Mesodermal cell (in vitro differentiated cells): ENCODE measurements at regions not wholly inside any gene's neighbourhood (a gene's known extent, or its start where the extent isn't known, plus 50 kb on each side); places are given as distances from the start of the nearest gene placed in this dataset.

Source experiments
- H3K27ac ChIP-seq: 2 replicates; pipeline ENCODE4 v1.7.0; 2013; ENCODE audit warnings: mild to moderate bottlenecking, low read depth, low read length, moderate library complexity; ENCODE audit not compliant: severe bottlenecking
- H3K36me3 ChIP-seq: 2 replicates; pipeline ENCODE4 v1.7.1; 2013; ENCODE audit warnings: mild to moderate bottlenecking, low read length, moderate library complexity; ENCODE audit not compliant: control insufficient read depth, insufficient read depth
- H3K4me1 ChIP-seq: one replicate; pipeline ENCODE4 v1.7.1; 2013; ENCODE audit warnings: mild to moderate bottlenecking, low read length; ENCODE audit not compliant: insufficient read depth, control insufficient read depth, poor library complexity, severe bottlenecking
- H3K4me3 ChIP-seq: 2 replicates; pipeline ENCODE4 v1.7.0; 2013; ENCODE audit warnings: low read length, control low read depth, mild to moderate bottlenecking; ENCODE audit not compliant: insufficient read depth, poor library complexity, severe bottlenecking; ENCODE audit errors: extremely low read depth
- H3K9me3 ChIP-seq: 2 replicates; pipeline ENCODE4 v1.7.1; 2013; ENCODE audit warnings: mild to moderate bottlenecking, low read length, moderate library complexity; ENCODE audit not compliant: control insufficient read depth
- WGBS, 2 experiments: methylation state at CpG; one replicate each; pipeline ENCODE4 v1.1.5; 2013; ENCODE audit warnings: missing lambda C conversion rate in 2 of 2; ENCODE audit not compliant: insufficient coverage in 2 of 2; 5-methylcytosine and 5-hydroxymethylcytosine counted together

GRCh38 chr6:133171989-133172604, 69.1 kb upstream of the EYA4 start:
- Histone ChIP-seq H3K36me3 (no peaks in the 10 kb centered on the region), H3K27ac (no peak overlapping the region), H3K4me3 (no peak overlapping the region), H3K4me1 (no peaks in the 10 kb centered on the region), H3K9me3 (peaks cover 9% of the 10 kb centered on the region)
- 67 to 86% methylated on average over 2 to 3 of the region's 3 CpGs for WGBS, 2 experiments

- no peak overlapping the region for H3K27ac ChIP-seq
- 100% methylated on average over 2 of the region's 4 CpGs; no CpG with 5 or more reads in 1 of the 2 experiments for WGBS, 2 experiments
- no peaks in the 10 kb centered on the region for H3K4me1 ChIP-seq
- no peak overlapping the region for H3K4me3 ChIP-seq
- H3K9me3 ChIP-seq, result peaks cover 9% of the 10 kb centered on the region
- no peaks in the 10 kb centered on the region for H3K36me3 ChIP-seq
Observed at GRCh38 chr6:133173276-133173675, 67.9 kb upstream of the EYA4 start.

- no peaks in the 10 kb centered on the region for H3K36me3 ChIP-seq
- no peak overlapping the region for H3K4me3 ChIP-seq
- no peaks in the 10 kb centered on the region for H3K4me1 ChIP-seq
- no peaks in the 10 kb centered on the region for H3K9me3 ChIP-seq
- no peak overlapping the region for H3K27ac ChIP-seq
Observed at GRCh38 chr6:133179481-133179880, 61.7 kb upstream of the EYA4 start.

- 81 to 90% methylated on average over 1 to 2 of the region's 2 CpGs for WGBS, 2 experiments
- Histone ChIP-seq H3K4me1 (peaks cover 3% of the 10 kb centered on the region), H3K27ac (no peak overlapping the region), H3K4me3 (no peak overlapping the region), H3K36me3 (no peaks in the 10 kb centered on the region), H3K9me3 (no peaks in the 10 kb centered on the region)
Observed at GRCh38 chr6:133183691-133184090, 57.5 kb upstream of the EYA4 start.

- no peaks in the 10 kb centered on the region for H3K36me3 ChIP-seq
- WGBS, 2 experiments, result no CpG with 5 or more reads among the region's 2 CpGs
- H3K27ac ChIP-seq, result no peak overlapping the region
- no peak overlapping the region for H3K4me3 ChIP-seq
- H3K9me3 ChIP-seq, result no peaks in the 10 kb centered on the region
- peaks cover 3% of the 10 kb centered on the region for H3K4me1 ChIP-seq
Observed at GRCh38 chr6:133184798-133185372, 56.3 kb upstream of the EYA4 start.

- H3K9me3 ChIP-seq, result no peaks in the 10 kb centered on the region
- peaks cover 3% of the 10 kb centered on the region for H3K4me1 ChIP-seq
- H3K36me3 ChIP-seq, result no peaks in the 10 kb centered on the region
- no CpG with 5 or more reads among the region's 4 CpGs for WGBS, 2 experiments
- H3K27ac ChIP-seq, result no peak overlapping the region
- no peak overlapping the region for H3K4me3 ChIP-seq
Observed at GRCh38 chr6:133185731-133186130, 55.4 kb upstream of the EYA4 start.

- Histone ChIP-seq H3K4me1 (peaks cover 3% of the 10 kb centered on the region), H3K4me3 (no peak overlapping the region), H3K36me3 (no peaks in the 10 kb centered on the region), H3K9me3 (no peaks in the 10 kb centered on the region), H3K27ac (no peak overlapping the region)
- no CpG with 5 or more reads among the region's 2 CpGs for WGBS, 2 experiments
Observed at GRCh38 chr6:133187114-133187513, 54.0 kb upstream of the EYA4 start.

- Histone ChIP-seq H3K36me3 (no peaks in the 10 kb centered on the region), H3K27ac (no peak overlapping the region), H3K9me3 (no peaks in the 10 kb centered on the region), H3K4me1 (peaks cover 3% of the 10 kb centered on the region), H3K4me3 (no peak overlapping the region)
- 100% methylated on average over 2 of the region's 2 CpGs; no CpG with 5 or more reads in 1 of the 2 experiments for WGBS, 2 experiments
Observed at GRCh38 chr6:133187657-133188453, 53.3 kb upstream of the EYA4 start.

GRCh38 chr6:133190912-133191311, 50.2 kb upstream of the EYA4 start:
- H3K9me3 ChIP-seq, result no peaks in the 10 kb centered on the region
- WGBS, 2 experiments, result 94 to 100% methylated on average over 1 to 3 of the region's 3 CpGs

GRCh38 chr6:133191323-133191722, 49.8 kb upstream of the EYA4 start:
- Histone ChIP-seq H3K36me3 (no peaks in the 10 kb centered on the region), H3K27ac (no peak overlapping the region), H3K9me3 (no peaks in the 10 kb centered on the region), H3K4me3 (no peak overlapping the region), H3K4me1 (peaks cover 3% of the 10 kb centered on the region)
- 44% methylated on average over 1 of the region's 2 CpGs; no CpG with 5 or more reads in 1 of the 2 experiments for WGBS, 2 experiments

More at GRCh38 chr6:133190912-133191311, 50.2 kb upstream of the EYA4 start:
- Histone ChIP-seq H3K27ac (no peak overlapping the region), H3K4me1 (peaks cover 3% of the 10 kb centered on the region), H3K4me3 (no peak overlapping the region), H3K36me3 (no peaks in the 10 kb centered on the region)
